ENCODE measurements at regions not wholly inside any gene's neighbourhood (a gene's known extent, or its start where the extent isn't known, plus 50 kb on each side); places are given as distances from the start of the nearest gene placed in this dataset.
"Not testable (repeated sequence)": the region's sequence is repeated elsewhere in the genome, so short reads cannot be mapped to it uniquely, and the experiment has no call there.

- TF ChIP-seq CTCF (IDR thresholded peaks at IDR 0.05; ENCODE audit: low read depth, low read length): no peak
- DNase-seq (ENCODE audit: low read depth, low spot score): no peak
- H3K4me3 ChIP-seq (ENCODE audit: low read depth, low read length): no peak overlapping the region
- in situ Hi-C loops (cut with HindIII; ENCODE audit: low sequenced_read_pairs): no loop called here
Measured at GRCh38 chr2:242040303-242040655, 170.8 kb downstream of the RTP5 start.

- in situ Hi-C loops (cut with HindIII; ENCODE audit: low sequenced_read_pairs): no loop called here
- TF ChIP-seq CTCF (IDR thresholded peaks at IDR 0.05; ENCODE audit: low read depth, low read length): no peak
- H3K4me3 ChIP-seq (ENCODE audit: low read depth, low read length): no peak overlapping the region
- DNase-seq (ENCODE audit: low read depth, low spot score): no peak
Measured at GRCh38 chr2:242040681-242041080, 171.2 kb downstream of the RTP5 start.

GRCh38 chr2:242041816-242042215 lies 172.3 kb downstream of the RTP5 start:
- no peak for TF ChIP-seq CTCF (IDR thresholded peaks at IDR 0.05; ENCODE audit: low read depth, low read length)
- in situ Hi-C loops (cut with HindIII; ENCODE audit: low sequenced_read_pairs): no loop called here
- H3K4me3 ChIP-seq (ENCODE audit: low read depth, low read length): no peak overlapping the region
- DNase-seq (ENCODE audit: low read depth, low spot score): no peak

DNA sequence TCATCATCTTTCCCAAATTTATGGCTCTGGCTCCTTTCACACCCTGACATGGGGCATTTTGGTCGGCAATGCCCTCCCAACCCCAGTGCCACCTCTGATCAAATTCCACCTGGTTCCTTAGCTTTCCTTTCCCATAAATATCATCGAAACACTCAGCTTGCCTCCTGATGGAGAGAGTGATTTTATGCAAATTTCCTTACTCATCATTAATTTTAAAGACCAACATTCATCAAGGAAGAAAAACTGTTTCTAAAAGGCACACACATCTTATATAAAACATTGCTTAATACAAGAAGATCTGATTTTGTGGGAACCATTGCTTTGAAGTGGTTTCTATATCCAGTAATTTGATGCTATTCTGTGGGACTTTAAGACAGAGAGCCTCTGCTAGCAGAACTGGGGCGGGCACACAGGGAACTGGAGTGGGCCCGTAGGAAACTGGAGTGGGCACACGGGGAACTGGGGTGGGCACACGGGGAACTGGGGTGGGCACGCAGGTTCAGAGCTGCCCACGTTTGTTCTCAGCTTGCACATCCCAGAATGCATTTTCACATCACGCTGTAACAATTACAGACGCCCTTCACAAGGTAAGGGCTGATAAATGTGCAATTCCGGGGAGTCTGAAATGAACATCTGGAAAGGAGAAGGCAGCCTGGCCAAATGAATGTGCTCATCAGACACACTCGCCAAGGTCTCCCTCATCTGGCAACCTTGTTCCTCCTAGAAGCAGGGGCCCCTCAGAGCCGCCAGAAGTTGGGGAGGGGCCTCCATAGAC lies 174.2 kb downstream of the RTP5 start:
- DNase-seq (ENCODE audit: low read depth, low spot score): no peak
- no peak overlapping the region for H3K4me3 ChIP-seq (ENCODE audit: low read depth, low read length)
- in situ Hi-C loops (cut with HindIII; ENCODE audit: low sequenced_read_pairs): no loop called here
- TF ChIP-seq CTCF (IDR thresholded peaks at IDR 0.05; ENCODE audit: low read depth, low read length): no peak

- H3K4me3 ChIP-seq (ENCODE audit: low read depth, low read length): no peak overlapping the region
- DNase-seq (ENCODE audit: low read depth, low spot score): no peak
- TF ChIP-seq CTCF (IDR thresholded peaks at IDR 0.05; ENCODE audit: low read depth, low read length): no peak
- in situ Hi-C loops (cut with HindIII; ENCODE audit: low sequenced_read_pairs): no loop called here
Measured at GRCh38 chr2:242044313-242044590, 174.7 kb downstream of the RTP5 start.

- in situ Hi-C loops (cut with HindIII; ENCODE audit: low sequenced_read_pairs); H3K4me3 ChIP-seq (ENCODE audit: low read depth, low read length); DNase-seq (ENCODE audit: low read depth, low spot score): not testable (repeated sequence)
Measured at GRCh38 chr2:242045596-242046144, 176.1 kb downstream of the RTP5 start.

- no peak for DNase-seq (ENCODE audit: low read depth, low spot score)
- in situ Hi-C loops (cut with HindIII; ENCODE audit: low sequenced_read_pairs): no loop called here
- no peak for TF ChIP-seq CTCF (IDR thresholded peaks at IDR 0.05; ENCODE audit: low read depth, low read length)
- H3K4me3 ChIP-seq (ENCODE audit: low read depth, low read length): no peak overlapping the region
Measured at GRCh38 chr2:242046206-242046826, 176.8 kb downstream of the RTP5 start.
